A549 (cell line): ENCODE measurements at regions not wholly inside any gene's neighbourhood (a gene's known extent, or its start where the extent isn't known, plus 50 kb on each side); places are given as distances from the start of the nearest gene placed in this dataset.

Source experiments
- ATAC-seq, 2 experiments: fragments of 200-7000 bp in 1 of 2; fragments of >200 bp in 1 of 2; cut with Nextera tagmentation in 1 of 2; cut with Tn5 transposase in 1 of 2; 3 replicates each; pipeline versions ENCODE4 v1.8.0 to v1.9.1; 2018 to 2020; ENCODE audit warnings: mild to moderate bottlenecking in 1 of 2, moderate library complexity in 1 of 2
- CTCF ChIA-PET: fragments of 300-600 bp; sonication (Branson Sonifier 250); formaldehyde crosslinking; extraction: SDS; loops from one replicate; lab custom pipeline; 2021; ENCODE audit warnings: antibody characterized with exemption, inconsistent platforms; lab: Yijun Ruan, JAX
- POLR2A ChIA-PET: fragments of 350-600 bp; formaldehyde crosslinking; extraction: SDS; loops from one replicate; lab custom pipeline; 2021; ENCODE audit warnings: antibody characterized with exemption, inconsistent platforms; lab: Yijun Ruan, JAX
- DNase-seq, 2 experiments: peaks; one replicate each; pipeline versions ENCODE4 v3.0.0 to v3.0.0-alpha.2; 2011 to 2016; ENCODE audit warnings: low read depth in 1 of 2, low spot score in 1 of 2
- FAIRE-seq: peaks from 2 replicates; lab custom pipeline; 2011; peaks lifted over from hg19 to GRCh38; lab: Jason Lieb, UNC
- H3K27ac ChIP-seq, 2 experiments: fragments of >200 bp; sonication (Bioruptor Twin); formaldehyde crosslinking; 3 replicates each; pipeline ENCODE4 v1.5.1; 2016 to 2017
- H3K4me1 ChIP-seq: fragments of >200 bp; sonication (Bioruptor Twin); formaldehyde crosslinking; 3 replicates; pipeline ENCODE4 v1.6.1; 2016
- H3K4me2 ChIP-seq: fragments of >200 bp; sonication (Bioruptor Twin); formaldehyde crosslinking; 3 replicates; pipeline ENCODE4 v1.6.1; 2016
- H3K4me3 ChIP-seq: fragments of >200 bp; sonication (Bioruptor Twin); formaldehyde crosslinking; 3 replicates; pipeline ENCODE4 v1.5.1; 2016
- H3K9me3 ChIP-seq: fragments of >200 bp; sonication (Bioruptor Twin); formaldehyde crosslinking; 3 replicates; pipeline ENCODE4 v1.6.1; 2016
- ATOH8 ChIP-seq: fragments of 250-450 bp; sonication (Bioruptor Pico); IDR thresholded peaks from 2 replicates; pipeline ENCODE4 v1.5.0; 2020; ENCODE audit warnings: low read depth, mild to moderate bottlenecking, moderate library complexity
- BHLHE40 ChIP-seq: IDR thresholded peaks from 2 replicates; pipeline ENCODE4 v1.6.1; 2012; ENCODE audit warnings: low read depth, low read length, inconsistent platforms
- CBX2 ChIP-seq: fragments of 200-600 bp; sonication (generic); IDR thresholded peaks from 2 replicates; pipeline ENCODE4 v1.6.1; 2016; ENCODE audit warnings: low read depth, mild to moderate bottlenecking, borderline replicate concordance
- CBX8 ChIP-seq: fragments of 200-600 bp; sonication (generic); IDR thresholded peaks from 2 replicates; pipeline ENCODE4 v1.6.1; 2016
- CEBPB ChIP-seq, 2 experiments: fragments of >200 bp in 1 of 2; sonication (Bioruptor Twin) in 1 of 2; formaldehyde crosslinking in 1 of 2; IDR thresholded peaks; 2 replicates each; pipeline ENCODE4 v1.6.1; 2012 to 2016
- CHD2 ChIP-seq: fragments of 150-350 bp; IDR thresholded peaks from 2 replicates; pipeline ENCODE4 v1.6.1; 2014; ENCODE audit warnings: low read length; ENCODE audit not compliant: partially characterized antibody
- EHF ChIP-seq: fragments of 250-450 bp; sonication (Bioruptor Pico); IDR thresholded peaks from 2 replicates; pipeline ENCODE4 v1.5.0; 2020; ENCODE audit warnings: mild to moderate bottlenecking
- EP300 ChIP-seq, 2 experiments: fragments of >200 bp; sonication (Bioruptor Twin); formaldehyde crosslinking; IDR thresholded peaks; 2 replicates in 1 of 2; 3 replicates in 1 of 2; pipeline ENCODE4 v1.6.1; 2016 to 2017
- ESRRA ChIP-seq: fragments of 150-350 bp; IDR thresholded peaks from 2 replicates; pipeline ENCODE4 v1.6.1; 2014; ENCODE audit warnings: mild to moderate bottlenecking, low read length, borderline replicate concordance
- FOSB ChIP-seq: fragments of 250-450 bp; sonication (Bioruptor Pico); IDR thresholded peaks from 2 replicates; pipeline ENCODE4 v1.5.0; 2020; ENCODE audit warnings: mild to moderate bottlenecking, moderate library complexity
- FOXS1 ChIP-seq: fragments of 250-450 bp; sonication (Bioruptor Pico); IDR thresholded peaks from 2 replicates; pipeline ENCODE4 v1.5.0; 2020; ENCODE audit warnings: mild to moderate bottlenecking, moderate library complexity
- GATA3 ChIP-seq: IDR thresholded peaks from 2 replicates; pipeline ENCODE4 v1.6.1; 2012; ENCODE audit warnings: borderline replicate concordance
- HES2 ChIP-seq: fragments of >200 bp; sonication (Bioruptor Twin); formaldehyde crosslinking; IDR thresholded peaks from 2 replicates; pipeline ENCODE4 v1.6.1; 2016
- HOXB5 ChIP-seq: fragments of 250-450 bp; sonication (Bioruptor Pico); IDR thresholded peaks from 2 replicates; pipeline ENCODE4 v1.5.0; 2020; ENCODE audit warnings: mild to moderate bottlenecking, moderate library complexity
- KDM1A ChIP-seq: fragments of 200-600 bp; sonication (generic); IDR thresholded peaks from 2 replicates; pipeline ENCODE4 v1.6.1; 2016; ENCODE audit warnings: low read depth, mild to moderate bottlenecking
- MAX ChIP-seq: IDR thresholded peaks from 2 replicates; pipeline ENCODE4 v1.6.1; 2012
- MAZ ChIP-seq: fragments of 150-350 bp; IDR thresholded peaks from 2 replicates; pipeline ENCODE4 v1.6.1; 2014; ENCODE audit warnings: antibody characterized with exemption, low read depth, low read length, borderline replicate concordance
- NFE2L2 ChIP-seq: fragments of 150-350 bp; conservative IDR thresholded peaks from 2 replicates; pipeline ENCODE4 v1.6.1; 2014; ENCODE audit warnings: low read length
- NPAS2 ChIP-seq: fragments of 250-450 bp; sonication (Bioruptor Pico); IDR thresholded peaks from 2 replicates; pipeline ENCODE4 v1.8.0; 2022; ENCODE audit warnings: mild to moderate bottlenecking, moderate library complexity, borderline replicate concordance
- NR3C1 ChIP-seq: fragments of >200 bp; sonication (Bioruptor Twin); formaldehyde crosslinking; IDR thresholded peaks from 3 replicates; pipeline ENCODE4 v1.6.1; 2017
- PHF8 ChIP-seq: fragments of 200-600 bp; sonication (generic); IDR thresholded peaks from 2 replicates; pipeline ENCODE4 v1.6.1; 2016; ENCODE audit warnings: low read depth, mild to moderate bottlenecking, antibody characterized with exemption, moderate library complexity, borderline replicate concordance
- RAD21 ChIP-seq, 2 experiments: fragments of >200 bp in 1 of 2; sonication (Bioruptor Twin) in 1 of 2; formaldehyde crosslinking in 1 of 2; IDR thresholded peaks in 1 of 2; conservative IDR thresholded peaks in 1 of 2; 2 replicates in 1 of 2; 3 replicates in 1 of 2; pipeline ENCODE4 v1.6.1; 2012 to 2018; ENCODE audit warnings: inconsistent platforms in 1 of 2
- RARB ChIP-seq: fragments of 250-450 bp; sonication (Bioruptor Pico); IDR thresholded peaks from 2 replicates; pipeline ENCODE4 v1.8.0; 2021; ENCODE audit warnings: mild to moderate bottlenecking, moderate library complexity
- RCOR1 ChIP-seq: fragments of 150-350 bp; IDR thresholded peaks from 2 replicates; pipeline ENCODE4 v1.6.1; 2014; ENCODE audit warnings: antibody characterized with exemption, low read length, low read depth
- RNF2 ChIP-seq: fragments of 200-600 bp; sonication (generic); IDR thresholded peaks from 2 replicates; pipeline ENCODE4 v1.6.1; 2016; ENCODE audit warnings: low read depth, mild to moderate bottlenecking, antibody characterized with exemption, moderate library complexity, borderline replicate concordance
- TP53 ChIP-seq: fragments of 250-450 bp; sonication (Bioruptor Pico); IDR thresholded peaks from 2 replicates; pipeline ENCODE4 v1.5.0; 2021; ENCODE audit warnings: mild to moderate bottlenecking, moderate library complexity
- ZFP36 ChIP-seq: fragments of 450-650 bp; IDR thresholded peaks from 2 replicates; pipeline ENCODE4 v1.6.1; 2014; ENCODE audit warnings: borderline replicate concordance; ENCODE audit not compliant: partially characterized antibody
- ZNF302 ChIP-seq: fragments of 250-450 bp; sonication (Bioruptor Pico); IDR thresholded peaks from 2 replicates; pipeline ENCODE4 v1.9.0; 2021; ENCODE audit warnings: inconsistent platforms, mild to moderate bottlenecking, moderate library complexity
- ZSCAN20 ChIP-seq: fragments of 250-450 bp; sonication (Bioruptor Pico); IDR thresholded peaks from 2 replicates; pipeline ENCODE4 v1.8.0; 2022; ENCODE audit warnings: mild to moderate bottlenecking, moderate library complexity
- WGBS: methylation state at CpG from one replicate; pipeline ENCODE4 v1.1.6; 2017; ENCODE audit errors: missing lambda C conversion rate; 5-methylcytosine and 5-hydroxymethylcytosine counted together
- TF ChIP-seq, protein P1 (sequence below): fragments of >200 bp; sonication (Bioruptor Twin); formaldehyde crosslinking; IDR thresholded peaks from 3 replicates; pipeline ENCODE4 v1.5.1; 2016
- TF ChIP-seq, protein P2 (sequence below): fragments of >200 bp; sonication (Bioruptor Twin); formaldehyde crosslinking; IDR thresholded peaks from 3 replicates; pipeline ENCODE4 v1.6.1; 2016
- TF ChIP-seq, protein P3 (sequence below): IDR thresholded peaks from 2 replicates; pipeline ENCODE4 v1.6.1; 2012; ENCODE audit warnings: low read depth, borderline replicate concordance
- TF ChIP-seq, protein P4 (sequence below): fragments of 450-650 bp; IDR thresholded peaks from 2 replicates; pipeline ENCODE4 v1.6.1; 2014; ENCODE audit warnings: antibody characterized with exemption

DNA sequence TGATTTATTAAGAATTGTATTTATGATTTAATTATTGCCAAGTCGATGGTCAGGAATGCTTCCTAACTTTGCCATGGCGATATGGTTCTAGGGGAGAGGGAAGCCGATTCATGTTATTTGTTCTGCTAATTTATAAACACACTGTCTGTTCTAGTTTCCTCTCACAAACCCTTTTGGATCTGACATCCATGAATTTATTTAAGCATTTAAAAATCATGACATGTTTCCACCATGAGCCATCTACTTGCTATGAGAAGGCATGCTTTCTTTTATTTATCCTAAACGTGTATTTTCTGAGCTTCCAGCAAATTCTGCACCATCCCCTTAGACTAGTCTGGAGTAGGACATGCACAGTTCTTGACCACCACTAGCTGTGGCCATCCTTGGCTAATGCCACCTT is 136.6 kb upstream of the STC2 start:
- H3K4me1 ChIP-seq, result no peaks in the 10 kb centered on the region
- H3K27ac ChIP-seq, result no peak overlapping the region; a peak in 1 of 6 replicates
- ChIA-PET CTCF (interaction anchor here (2.1 kb wide), 1 partner anchor 12 kb away, joined by 4 read pairs; no protein-coding TSS in a partner anchor), POLR2A (no interaction called here)
- H3K9me3 ChIP-seq, result 0 out of 3 replicates have a peak, but pooled peaks cover 3% of the 10 kb centered on the region
- TF ChIP-seq, protein P1, sequence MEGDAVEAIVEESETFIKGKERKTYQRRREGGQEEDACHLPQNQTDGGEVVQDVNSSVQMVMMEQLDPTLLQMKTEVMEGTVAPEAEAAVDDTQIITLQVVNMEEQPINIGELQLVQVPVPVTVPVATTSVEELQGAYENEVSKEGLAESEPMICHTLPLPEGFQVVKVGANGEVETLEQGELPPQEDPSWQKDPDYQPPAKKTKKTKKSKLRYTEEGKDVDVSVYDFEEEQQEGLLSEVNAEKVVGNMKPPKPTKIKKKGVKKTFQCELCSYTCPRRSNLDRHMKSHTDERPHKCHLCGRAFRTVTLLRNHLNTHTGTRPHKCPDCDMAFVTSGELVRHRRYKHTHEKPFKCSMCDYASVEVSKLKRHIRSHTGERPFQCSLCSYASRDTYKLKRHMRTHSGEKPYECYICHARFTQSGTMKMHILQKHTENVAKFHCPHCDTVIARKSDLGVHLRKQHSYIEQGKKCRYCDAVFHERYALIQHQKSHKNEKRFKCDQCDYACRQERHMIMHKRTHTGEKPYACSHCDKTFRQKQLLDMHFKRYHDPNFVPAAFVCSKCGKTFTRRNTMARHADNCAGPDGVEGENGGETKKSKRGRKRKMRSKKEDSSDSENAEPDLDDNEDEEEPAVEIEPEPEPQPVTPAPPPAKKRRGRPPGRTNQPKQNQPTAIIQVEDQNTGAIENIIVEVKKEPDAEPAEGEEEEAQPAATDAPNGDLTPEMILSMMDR, result no peak
- TF ChIP-seq CHD2, result no peak
- no peak for TF ChIP-seq ATOH8
- no peak for TF ChIP-seq CBX8
- TF ChIP-seq, protein P2, sequence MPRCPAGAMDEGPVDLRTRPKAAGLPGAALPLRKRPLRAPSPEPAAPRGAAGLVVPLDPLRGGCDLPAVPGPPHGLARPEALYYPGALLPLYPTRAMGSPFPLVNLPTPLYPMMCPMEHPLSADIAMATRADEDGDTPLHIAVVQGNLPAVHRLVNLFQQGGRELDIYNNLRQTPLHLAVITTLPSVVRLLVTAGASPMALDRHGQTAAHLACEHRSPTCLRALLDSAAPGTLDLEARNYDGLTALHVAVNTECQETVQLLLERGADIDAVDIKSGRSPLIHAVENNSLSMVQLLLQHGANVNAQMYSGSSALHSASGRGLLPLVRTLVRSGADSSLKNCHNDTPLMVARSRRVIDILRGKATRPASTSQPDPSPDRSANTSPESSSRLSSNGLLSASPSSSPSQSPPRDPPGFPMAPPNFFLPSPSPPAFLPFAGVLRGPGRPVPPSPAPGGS, result no peak
- TF ChIP-seq ZSCAN20 (CRISPR knock-in tag), result no peak
- no peak for TF ChIP-seq ESRRA
- TF ChIP-seq KDM1A, result no peak
- TF ChIP-seq RARB (CRISPR knock-in tag), result no peak
- TF ChIP-seq NPAS2 (CRISPR knock-in tag), result no peak
- TF ChIP-seq HOXB5 (CRISPR knock-in tag), result no peak
- no peak for TF ChIP-seq HES2
- TF ChIP-seq EP300 (IDR thresholded peaks at IDR 0.05), result no peak
- TF ChIP-seq PHF8, result no peak
- no peak for TF ChIP-seq NR3C1
- TF ChIP-seq CBX2, result no peak
- no peak for TF ChIP-seq FOXS1 (CRISPR knock-in tag)
- TF ChIP-seq GATA3, result no peak
- no peak for TF ChIP-seq EHF (CRISPR knock-in tag)
- no peak overlapping the region for H3K4me2 ChIP-seq
- FAIRE-seq (no peak), DNase-seq (no peak), ATAC-seq (no peak)
- H3K4me3 ChIP-seq, result no peak overlapping the region
- WGBS, result 63% methylated on average over 4 of the region's 4 CpGs

GRCh38 chr5:173463207-173463606 is 135.0 kb upstream of the STC2 start:
- no peak overlapping the region for H3K4me3 ChIP-seq
- CTCF ChIA-PET, result interaction anchor here (1.4 kb wide), 1 partner anchor 110 kb away, joined by 5 read pairs; no protein-coding TSS in a partner anchor
- no peak overlapping the region for H3K4me2 ChIP-seq
- TF ChIP-seq GATA3 (no peak), EHF (CRISPR knock-in tag) (no peak), BHLHE40 (no peak), TP53 (CRISPR knock-in tag) (no peak), MAX (no peak), RCOR1 (no peak), CEBPB (IDR thresholded peaks at IDR 0.05) (no peak), NFE2L2 (no peak), RNF2 (no peak), ZNF302 (CRISPR knock-in tag) (no peak), CBX2 (no peak), MAZ (no peak), RAD21 (conservative IDR thresholded peaks at IDR 0.05 in 1 of 2, IDR thresholded peaks at IDR 0.05 in 1 of 2) (no peak), FOSB (CRISPR knock-in tag) (no peak), ZFP36 (no peak)
- TF ChIP-seq, protein P3, sequence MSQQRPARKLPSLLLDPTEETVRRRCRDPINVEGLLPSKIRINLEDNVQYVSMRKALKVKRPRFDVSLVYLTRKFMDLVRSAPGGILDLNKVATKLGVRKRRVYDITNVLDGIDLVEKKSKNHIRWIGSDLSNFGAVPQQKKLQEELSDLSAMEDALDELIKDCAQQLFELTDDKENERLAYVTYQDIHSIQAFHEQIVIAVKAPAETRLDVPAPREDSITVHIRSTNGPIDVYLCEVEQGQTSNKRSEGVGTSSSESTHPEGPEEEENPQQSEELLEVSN, result no peak
- TF ChIP-seq, protein P4, sequence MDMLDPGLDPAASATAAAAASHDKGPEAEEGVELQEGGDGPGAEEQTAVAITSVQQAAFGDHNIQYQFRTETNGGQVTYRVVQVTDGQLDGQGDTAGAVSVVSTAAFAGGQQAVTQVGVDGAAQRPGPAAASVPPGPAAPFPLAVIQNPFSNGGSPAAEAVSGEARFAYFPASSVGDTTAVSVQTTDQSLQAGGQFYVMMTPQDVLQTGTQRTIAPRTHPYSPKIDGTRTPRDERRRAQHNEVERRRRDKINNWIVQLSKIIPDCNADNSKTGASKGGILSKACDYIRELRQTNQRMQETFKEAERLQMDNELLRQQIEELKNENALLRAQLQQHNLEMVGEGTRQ, result no peak
- no peak for ATAC-seq
- FAIRE-seq, result no peak
- 59% methylated on average over 3 of the region's 3 CpGs for WGBS
- no peak for DNase-seq
- H3K9me3 ChIP-seq, result 0 out of 3 replicates have a peak, but pooled peaks cover 3% of the 10 kb centered on the region
- H3K27ac ChIP-seq, result no peak overlapping the region
- H3K4me1 ChIP-seq, result no peaks in the 10 kb centered on the region
- POLR2A ChIA-PET, result no interaction called here
